ENCODE measurements at regions not wholly inside any gene's neighbourhood (a gene's known extent, or its start where the extent isn't known, plus 50 kb on each side); places are given as distances from the start of the nearest gene placed in this dataset.

GRCh38 chr5:147968855-147969254, 62.5 kb upstream of the C5orf46 start:
- no peak for TF ChIP-seq EZH2 (IDR thresholded peaks at IDR 0.05; ENCODE audit: insufficient read depth, poor library complexity, severe bottlenecking)
- TF ChIP-seq EZH2phosphoT487 (IDR thresholded peaks at IDR 0.05; ENCODE audit: insufficient read depth, low read depth), result no peak
